ENCODE measurements at regions not wholly inside any gene's neighbourhood (a gene's known extent, or its start where the extent isn't known, plus 50 kb on each side); places are given as distances from the start of the nearest gene placed in this dataset.

DNA sequence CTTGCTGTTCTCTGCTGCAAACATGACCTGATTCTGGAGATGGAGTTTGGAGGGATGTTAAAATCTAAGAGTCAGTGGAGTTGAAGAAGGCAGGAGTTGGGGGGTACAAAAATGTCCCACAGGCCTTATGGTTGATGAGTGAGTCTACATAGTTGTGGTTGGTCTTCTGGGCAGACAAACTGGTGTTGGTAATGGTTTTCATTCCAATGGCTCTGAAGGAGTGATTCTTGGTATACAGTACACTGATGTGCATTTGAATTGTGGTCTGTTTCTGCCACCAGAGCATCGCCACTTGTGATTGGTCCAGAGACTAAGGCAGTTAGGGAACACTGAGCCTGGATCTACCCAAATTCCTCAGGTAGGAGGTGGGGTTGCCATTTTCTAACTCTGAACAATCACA, 514.1 kb upstream of the CFAP20DC start:
- H2AFZ ChIP-seq (ENCODE audit: low read length), result no peak overlapping the region
- H3K23ac ChIP-seq (ENCODE audit: low read depth, low read length, poor library complexity), result no peak overlapping the region
- H3K4me2 ChIP-seq (ENCODE audit: insufficient read depth, low read length, poor library complexity, severe bottlenecking), result no peak overlapping the region
- peaks cover 0 to 15% of the 10 kb centered on the region in 2 donors for H3K4me1 ChIP-seq (ENCODE audit: control insufficient read depth in 2 of 2, insufficient read depth in 1 of 2, low read depth in 1 of 2, low read length in 2 of 2)
- no CpG with 5 or more reads among the region's 1 CpG for WGBS, 2 donors (ENCODE audit: extremely low coverage in 2 of 2, insufficient read length in 2 of 2, insufficient replicate concordance in 1 of 2)
- no peak overlapping the region for H3K9ac ChIP-seq (ENCODE audit: low read depth, low read length, poor library complexity)
- no peak overlapping the region for H3K4ac ChIP-seq (ENCODE audit: low read length)
- no peak overlapping the region for H3K14ac ChIP-seq (ENCODE audit: low read length)
- H3K27me3 ChIP-seq (ENCODE audit: control insufficient read depth in 3 of 3, insufficient read depth in 3 of 3, low read depth in 1 of 3, low read length in 3 of 3), result no peaks in the 10 kb centered on the region
- H2BK15ac ChIP-seq (ENCODE audit: low read length), result no peak overlapping the region
- H4K91ac ChIP-seq (ENCODE audit: low read depth, low read length, poor library complexity), result no peak overlapping the region
- no peak overlapping the region for H3K18ac ChIP-seq (ENCODE audit: low read length)
- peaks cover 0 to 4% of the 10 kb centered on the region in 2 donors for H3K9me3 ChIP-seq (replicated peaks in 1 of 2; ENCODE audit: control insufficient read depth in 2 of 2, insufficient read depth in 1 of 2, low read depth in 1 of 2, low read length in 2 of 2)
- no peak overlapping the region for H2BK120ac ChIP-seq (ENCODE audit: low read depth, low read length)
- no peaks in the 10 kb centered on the region for H3K79me1 ChIP-seq (ENCODE audit: low read depth, low read length)
- H4K8ac ChIP-seq (ENCODE audit: low read depth, low read length), result no peak overlapping the region
- H3K36me3 ChIP-seq (replicated peaks in 1 of 2; ENCODE audit: control insufficient read depth in 2 of 2, insufficient read depth in 2 of 2, low read length in 2 of 2), result no peaks in the 10 kb centered on the region
- no peak overlapping the region for H2BK5ac ChIP-seq (ENCODE audit: low read length)
- no peak overlapping the region for H2AK5ac ChIP-seq (ENCODE audit: low read depth, low read length)
- no peak overlapping the region for H3K4me3 ChIP-seq (ENCODE audit: low read length in 2 of 2)
- no peak for DNase-seq (ENCODE audit: low spot score)
- no peak overlapping the region for H3K27ac ChIP-seq (replicated peaks; ENCODE audit: low read length)
- no peak overlapping the region for H2BK12ac ChIP-seq (ENCODE audit: low read length)

DNA sequence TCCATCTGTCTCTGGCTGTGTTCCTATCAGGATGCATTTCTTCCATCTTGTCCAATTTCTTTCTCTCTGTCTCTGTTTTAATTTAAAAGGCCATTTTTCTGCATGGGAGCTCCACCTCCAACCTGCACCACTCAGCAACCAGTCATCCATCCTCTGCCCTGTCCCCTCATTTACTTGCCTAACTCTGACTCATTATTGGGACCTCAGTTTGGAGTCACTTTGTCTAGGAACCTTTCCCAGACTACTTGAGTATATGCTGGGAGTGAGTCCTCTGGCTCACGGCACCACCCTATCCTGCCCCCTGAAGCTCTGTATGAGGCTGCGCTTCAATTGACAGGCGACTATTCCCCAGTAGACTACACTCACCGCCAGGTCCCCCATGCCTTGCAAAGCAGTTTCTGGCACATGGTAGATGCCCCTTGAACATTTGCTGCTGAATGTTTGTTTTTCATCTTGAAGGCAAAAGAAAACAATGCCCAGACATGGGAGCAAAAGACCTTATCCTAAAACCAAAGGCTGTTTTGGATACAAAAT, 513.3 kb upstream of the CFAP20DC start:
- no peak overlapping the region for H2BK120ac ChIP-seq (ENCODE audit: low read depth, low read length)
- no peak overlapping the region for H3K18ac ChIP-seq (ENCODE audit: low read length)
- no CpG with 5 or more reads among the region's 4 CpGs for WGBS, 2 donors (ENCODE audit: extremely low coverage in 2 of 2, insufficient read length in 2 of 2, insufficient replicate concordance in 1 of 2)
- no peak overlapping the region for H4K8ac ChIP-seq (ENCODE audit: low read depth, low read length)
- no peak overlapping the region for H2BK12ac ChIP-seq (ENCODE audit: low read length)
- no peak overlapping the region for H3K14ac ChIP-seq (ENCODE audit: low read length)
- no peak overlapping the region for H3K23ac ChIP-seq (ENCODE audit: low read depth, low read length, poor library complexity)
- H3K36me3 ChIP-seq (replicated peaks in 1 of 2; ENCODE audit: control insufficient read depth in 2 of 2, insufficient read depth in 2 of 2, low read length in 2 of 2), result no peaks in the 10 kb centered on the region
- H3K79me1 ChIP-seq (ENCODE audit: low read depth, low read length), result no peaks in the 10 kb centered on the region
- H3K27me3 ChIP-seq (ENCODE audit: control insufficient read depth in 3 of 3, insufficient read depth in 3 of 3, low read depth in 1 of 3, low read length in 3 of 3), result no peaks in the 10 kb centered on the region
- no peak overlapping the region for H2AK5ac ChIP-seq (ENCODE audit: low read depth, low read length)
- H3K27ac ChIP-seq (replicated peaks; ENCODE audit: low read length), result no peak overlapping the region
- H2BK5ac ChIP-seq (ENCODE audit: low read length), result no peak overlapping the region
- H2BK15ac ChIP-seq (ENCODE audit: low read length), result no peak overlapping the region
- no peak overlapping the region for H2AFZ ChIP-seq (ENCODE audit: low read length)
- DNase-seq (ENCODE audit: low spot score), result no peak
- H3K4me1 ChIP-seq (ENCODE audit: control insufficient read depth in 2 of 2, insufficient read depth in 1 of 2, low read depth in 1 of 2, low read length in 2 of 2), result peaks cover 0 to 15% of the 10 kb centered on the region in 2 donors
- no peak overlapping the region for H4K91ac ChIP-seq (ENCODE audit: low read depth, low read length, poor library complexity)
- no peak overlapping the region for H3K4me3 ChIP-seq (ENCODE audit: low read length in 2 of 2)
- H3K4ac ChIP-seq (ENCODE audit: low read length), result no peak overlapping the region
- peaks cover 0 to 4% of the 10 kb centered on the region in 2 donors for H3K9me3 ChIP-seq (replicated peaks in 1 of 2; ENCODE audit: control insufficient read depth in 2 of 2, insufficient read depth in 1 of 2, low read depth in 1 of 2, low read length in 2 of 2)
- H3K4me2 ChIP-seq (ENCODE audit: insufficient read depth, low read length, poor library complexity, severe bottlenecking), result no peak overlapping the region
- H3K9ac ChIP-seq (ENCODE audit: low read depth, low read length, poor library complexity), result no peak overlapping the region

DNA sequence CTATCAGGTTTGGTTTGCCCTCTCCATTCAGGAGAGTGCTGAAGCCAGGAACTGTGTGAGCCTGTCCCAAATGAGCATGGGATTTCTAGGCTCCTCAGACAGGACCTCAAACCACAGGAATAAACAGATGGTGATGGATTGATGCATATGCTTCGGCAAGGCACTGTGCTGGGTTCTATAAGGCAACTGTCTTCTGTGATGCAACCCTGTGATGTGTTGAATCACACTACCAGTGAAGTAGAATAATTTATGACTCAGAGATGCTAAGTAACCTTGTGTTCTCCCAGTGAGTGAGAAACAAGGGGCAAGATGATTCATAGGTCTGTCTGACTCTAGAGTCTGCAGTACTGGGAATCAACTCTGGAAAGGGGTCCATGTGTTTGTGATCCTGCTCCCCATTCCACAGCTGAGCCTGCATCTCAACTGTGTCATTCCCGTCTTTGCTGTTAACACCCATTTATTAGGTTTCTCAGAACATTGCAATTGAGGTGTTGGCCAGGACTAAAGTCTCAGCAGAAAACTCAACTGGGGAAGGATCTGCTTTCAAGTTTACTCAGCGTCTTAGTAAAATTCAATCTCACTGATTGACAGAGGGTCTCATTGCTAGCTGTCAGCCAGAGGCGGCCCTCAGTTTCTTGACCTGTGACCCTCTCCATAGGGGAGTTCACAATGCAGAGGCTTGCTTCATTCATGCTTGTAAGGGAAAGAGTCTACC, 510.1 kb upstream of the CFAP20DC start:
- Histone ChIP-seq H3K4me3 (ENCODE audit: low read length in 2 of 2) (peak overlapping the region in 1 of 2 donors; percentile 6), H3K27ac (replicated peaks; ENCODE audit: low read length) (no peak overlapping the region)
- DNase-seq (ENCODE audit: low spot score), result no peak

DNA sequence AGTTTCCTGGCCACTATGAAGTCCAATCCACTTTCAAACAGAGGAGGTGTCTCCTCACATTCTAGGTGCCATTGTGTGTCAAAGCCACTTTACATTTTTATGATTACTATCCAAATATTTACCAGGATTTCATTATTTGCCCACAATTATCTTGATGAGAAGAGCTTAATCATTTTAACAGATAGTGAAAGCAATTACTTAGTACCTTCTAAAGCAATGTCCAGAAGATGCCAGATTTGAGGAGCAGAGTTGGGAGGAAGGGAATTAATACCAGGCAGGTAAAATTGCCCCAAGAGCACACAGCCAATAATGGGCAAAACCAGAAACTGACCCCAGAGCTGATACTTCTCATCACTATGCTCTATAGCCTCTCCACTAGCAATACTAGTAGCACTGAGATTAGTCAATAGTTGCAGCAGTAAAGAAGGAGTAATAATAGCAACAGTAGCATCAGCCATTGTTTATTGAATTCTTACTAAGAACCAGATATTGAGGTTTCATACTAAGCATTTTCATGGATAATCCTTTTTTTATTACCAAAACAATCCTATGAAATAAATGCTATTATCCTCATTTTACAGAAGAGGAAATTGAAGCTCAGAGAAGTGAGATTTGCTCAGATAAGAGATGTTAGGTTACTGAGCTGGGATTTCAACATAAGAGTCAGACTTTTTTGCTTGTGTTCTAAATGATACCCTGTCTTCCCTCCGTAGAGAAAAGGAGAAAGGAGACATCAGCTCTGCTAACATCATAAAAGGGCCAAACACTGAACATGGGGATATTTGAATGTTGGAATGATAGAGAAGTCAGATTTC, 509.3 kb upstream of the CFAP20DC start:
- no peak overlapping the region for H3K14ac ChIP-seq (ENCODE audit: low read length)
- H2BK120ac ChIP-seq (ENCODE audit: low read depth, low read length), result no peak overlapping the region
- H4K8ac ChIP-seq (ENCODE audit: low read depth, low read length), result no peak overlapping the region
- H2BK12ac ChIP-seq (ENCODE audit: low read length), result no peak overlapping the region
- H3K4me2 ChIP-seq (ENCODE audit: insufficient read depth, low read length, poor library complexity, severe bottlenecking), result no peak overlapping the region
- no peak overlapping the region for H3K18ac ChIP-seq (ENCODE audit: low read length)
- DNase-seq (ENCODE audit: low spot score), result no peak
- H3K23ac ChIP-seq (ENCODE audit: low read depth, low read length, poor library complexity), result no peak overlapping the region
- no peak overlapping the region for H2BK5ac ChIP-seq (ENCODE audit: low read length)
- no peaks in the 10 kb centered on the region for H3K79me1 ChIP-seq (ENCODE audit: low read depth, low read length)
- no peak overlapping the region for H2BK15ac ChIP-seq (ENCODE audit: low read length)
- H3K36me3 ChIP-seq (replicated peaks in 1 of 2; ENCODE audit: control insufficient read depth in 2 of 2, insufficient read depth in 2 of 2, low read length in 2 of 2), result no peaks in the 10 kb centered on the region
- WGBS, 2 donors (ENCODE audit: extremely low coverage in 2 of 2, insufficient read length in 2 of 2, insufficient replicate concordance in 1 of 2), result no CpG with 5 or more reads among the region's 1 CpG
- H3K27ac ChIP-seq (replicated peaks; ENCODE audit: low read length), result no peak overlapping the region
- no peak overlapping the region for H3K9ac ChIP-seq (ENCODE audit: low read depth, low read length, poor library complexity)
- no peak overlapping the region for H4K91ac ChIP-seq (ENCODE audit: low read depth, low read length, poor library complexity)
- H3K9me3 ChIP-seq (replicated peaks in 1 of 2; ENCODE audit: control insufficient read depth in 2 of 2, insufficient read depth in 1 of 2, low read depth in 1 of 2, low read length in 2 of 2), result peaks cover 0 to 2% of the 10 kb centered on the region in 2 donors
- H3K4ac ChIP-seq (ENCODE audit: low read length), result no peak overlapping the region
- no peak overlapping the region for H3K4me3 ChIP-seq (ENCODE audit: low read length in 2 of 2)
- no peak overlapping the region for H2AK5ac ChIP-seq (ENCODE audit: low read depth, low read length)
- H3K4me1 ChIP-seq (ENCODE audit: control insufficient read depth in 2 of 2, insufficient read depth in 1 of 2, low read depth in 1 of 2, low read length in 2 of 2), result peaks cover 0 to 15% of the 10 kb centered on the region in 2 donors
- no peaks in the 10 kb centered on the region for H3K27me3 ChIP-seq (ENCODE audit: control insufficient read depth in 3 of 3, insufficient read depth in 3 of 3, low read depth in 1 of 3, low read length in 3 of 3)
- no peak overlapping the region for H2AFZ ChIP-seq (ENCODE audit: low read length)

More for the DNA sequence above, 510.1 kb upstream of the CFAP20DC start:
- no peaks in the 10 kb centered on the region for H3K79me1 ChIP-seq (ENCODE audit: low read depth, low read length)
- no peak overlapping the region for H3K18ac ChIP-seq (ENCODE audit: low read length)
- H3K14ac ChIP-seq (ENCODE audit: low read length), result no peak overlapping the region
- H4K91ac ChIP-seq (ENCODE audit: low read depth, low read length, poor library complexity), result no peak overlapping the region
- no peaks in the 10 kb centered on the region for H3K36me3 ChIP-seq (replicated peaks in 1 of 2; ENCODE audit: control insufficient read depth in 2 of 2, insufficient read depth in 2 of 2, low read length in 2 of 2)
- no peaks in the 10 kb centered on the region for H3K27me3 ChIP-seq (ENCODE audit: control insufficient read depth in 3 of 3, insufficient read depth in 3 of 3, low read depth in 1 of 3, low read length in 3 of 3)
- H3K9ac ChIP-seq (ENCODE audit: low read depth, low read length, poor library complexity), result no peak overlapping the region
- no peak overlapping the region for H2AK5ac ChIP-seq (ENCODE audit: low read depth, low read length)
- no peak overlapping the region for H4K8ac ChIP-seq (ENCODE audit: low read depth, low read length)
- H2AFZ ChIP-seq (ENCODE audit: low read length), result peak overlapping the region; percentile 43
- H3K4me1 ChIP-seq (ENCODE audit: control insufficient read depth in 2 of 2, insufficient read depth in 1 of 2, low read depth in 1 of 2, low read length in 2 of 2), result peaks cover 0 to 15% of the 10 kb centered on the region in 2 donors
- no peak overlapping the region for H3K4ac ChIP-seq (ENCODE audit: low read length)
- no peak overlapping the region for H3K23ac ChIP-seq (ENCODE audit: low read depth, low read length, poor library complexity)
- no peak overlapping the region for H2BK12ac ChIP-seq (ENCODE audit: low read length)
- peaks cover 0 to 2% of the 10 kb centered on the region in 2 donors for H3K9me3 ChIP-seq (replicated peaks in 1 of 2; ENCODE audit: control insufficient read depth in 2 of 2, insufficient read depth in 1 of 2, low read depth in 1 of 2, low read length in 2 of 2)
- no peak overlapping the region for H2BK5ac ChIP-seq (ENCODE audit: low read length)
- no peak overlapping the region for H3K4me2 ChIP-seq (ENCODE audit: insufficient read depth, low read length, poor library complexity, severe bottlenecking)
- no peak overlapping the region for H2BK15ac ChIP-seq (ENCODE audit: low read length)
- no peak overlapping the region for H2BK120ac ChIP-seq (ENCODE audit: low read depth, low read length)
- WGBS, 2 donors (ENCODE audit: extremely low coverage in 2 of 2, insufficient read length in 2 of 2, insufficient replicate concordance in 1 of 2), result no CpG with 5 or more reads among the region's 4 CpGs

Data from neuronal stem cell (in vitro differentiated cells).